Endothelial cell of umbilical vein (primary cell): ENCODE measurements at regions not wholly inside any gene's neighbourhood (a gene's known extent, or its start where the extent isn't known, plus 50 kb on each side); places are given as distances from the start of the nearest gene placed in this dataset.
"Not testable (repeated sequence)": the region's sequence is repeated elsewhere in the genome, so short reads cannot be mapped to it uniquely, and the experiment has no call there.

ENCODE experiments used
- BruUV-seq: library from RNA; stranded (reverse); fragments of 400-500 nt; replicated peaks from 2 replicates; lab custom pipeline; 2021; lab: Mats Ljungman, UMichigan
- CTCF ChIA-PET: fragments of 300-600, 350-600 bp; sonication (Branson Sonifier 250); formaldehyde crosslinking; loops from one replicate; lab custom pipeline; 2021; ENCODE audit warnings: antibody characterized with exemption, inconsistent platforms; lab: Charles Lee
- POLR2A ChIA-PET: fragments of 300-600, 350-600 bp; sonication (Branson Sonifier 250); formaldehyde crosslinking; loops from one replicate; lab custom pipeline; 2021; ENCODE audit warnings: antibody characterized with exemption, inconsistent platforms; lab: Charles Lee
- DNase-seq: peaks from one replicate; pipeline ENCODE4 v3.0.0-alpha.2; 2011; ENCODE audit warnings: low read depth, low spot score
- FAIRE-seq: peaks from 2 replicates; lab custom pipeline; 2011; peaks lifted over from hg19 to GRCh38; lab: Jason Lieb, UNC
- H2AFZ ChIP-seq: 2 replicates; pipeline ENCODE4 v1.6.0; 2012; ENCODE audit warnings: low read depth, low read length, control low read depth, inconsistent platforms
- H3K27ac ChIP-seq: 2 replicates; pipeline ENCODE4 v1.5.1; 2011; ENCODE audit warnings: low read depth, mild to moderate bottlenecking, control low read depth, low read length, moderate library complexity; ENCODE audit not compliant: insufficient read depth
- H3K27me3 ChIP-seq, 2 experiments: 2 replicates each; pipeline versions ENCODE4 v1.6.0 to v1.6.1; 2011; ENCODE audit warnings: low read length in 2 of 2, mixed read lengths in 1 of 2; ENCODE audit not compliant: control insufficient read depth in 2 of 2, insufficient read depth in 2 of 2
- H3K36me3 ChIP-seq, 2 experiments: 2 replicates in 1 of 2; 3 replicates in 1 of 2; pipeline ENCODE4 v1.5.1; 2011; ENCODE audit warnings: low read length in 2 of 2, mild to moderate bottlenecking in 1 of 2, moderate library complexity in 1 of 2; ENCODE audit not compliant: control insufficient read depth in 2 of 2, insufficient read depth in 2 of 2; ENCODE audit errors: extremely low read depth in 1 of 2
- H3K4me1 ChIP-seq: 3 replicates; pipeline ENCODE4 v1.5.1; 2011; ENCODE audit warnings: mild to moderate bottlenecking, low read length; ENCODE audit not compliant: control insufficient read depth, insufficient read depth; ENCODE audit errors: extremely low read depth
- H3K4me2 ChIP-seq: 2 replicates; pipeline ENCODE4 v1.6.1; 2011; ENCODE audit warnings: low read length, control low read depth, mixed read lengths; ENCODE audit not compliant: insufficient read depth
- H3K4me3 ChIP-seq, 3 experiments: fragments of 200-600 bp in 1 of 3; sonication (generic), shearing (Covaris generic) in 1 of 3; replicated peaks in 1 of 3; 2 replicates each; pipeline ENCODE4 v1.5.1; 2011 to 2016; ENCODE audit warnings: control low read depth in 3 of 3, low read length in 3 of 3, mild to moderate bottlenecking in 2 of 3, inconsistent platforms in 1 of 3, low read depth in 1 of 3, moderate library complexity in 1 of 3; ENCODE audit not compliant: insufficient read depth in 1 of 3
- H3K79me2 ChIP-seq: 2 replicates; pipeline ENCODE4 v1.6.0; 2012; ENCODE audit warnings: low read length, inconsistent platforms; ENCODE audit not compliant: control insufficient read depth, insufficient read depth
- H3K9ac ChIP-seq: replicated peaks from 2 replicates; pipeline ENCODE3; 2011; ENCODE audit warnings: low read length, control low read depth; ENCODE audit not compliant: insufficient read depth; ENCODE audit errors: extremely low read depth
- H3K9me1 ChIP-seq: replicated peaks from 3 replicates; pipeline ENCODE4 v1.6.0; 2011; ENCODE audit warnings: mild to moderate bottlenecking, low read length; ENCODE audit not compliant: control insufficient read depth, insufficient read depth; ENCODE audit errors: extremely low read depth
- H3K9me3 ChIP-seq: replicated peaks from 2 replicates; pipeline ENCODE4 v1.5.1; 2012; ENCODE audit warnings: low read length, inconsistent platforms; ENCODE audit not compliant: control insufficient read depth, insufficient read depth
- H4K20me1 ChIP-seq: replicated peaks from 2 replicates; pipeline ENCODE3; 2011; ENCODE audit warnings: mild to moderate bottlenecking, low read length; ENCODE audit not compliant: control insufficient read depth, insufficient read depth; ENCODE audit errors: extremely low read depth
- CTCF ChIP-seq, 2 donors: IDR thresholded peaks; 1 replicate in 1 of 2; 2 replicates in 1 of 2; pipeline ENCODE4 v1.5.1; 2011; ENCODE audit warnings: low read length in 2 of 2, mild to moderate bottlenecking in 2 of 2, moderate library complexity in 2 of 2, control low read depth in 1 of 2, inconsistent platforms in 1 of 2, low read depth in 1 of 2; ENCODE audit not compliant: insufficient read depth in 1 of 2; ENCODE audit errors: extremely low read depth in 1 of 2
- EZH2 ChIP-seq: IDR thresholded peaks from 2 replicates; pipeline ENCODE4 v1.6.1; 2012; ENCODE audit warnings: borderline replicate concordance, low read depth, mild to moderate bottlenecking, moderate library complexity, low read length, inconsistent platforms; ENCODE audit not compliant: severe bottlenecking
- FOS ChIP-seq: IDR thresholded peaks from 2 replicates; pipeline ENCODE4 v1.6.1; 2011; ENCODE audit warnings: mild to moderate bottlenecking, low read length, moderate library complexity, borderline replicate concordance; ENCODE audit not compliant: insufficient read depth
- GATA2 ChIP-seq: IDR thresholded peaks from 2 replicates; pipeline ENCODE4 v1.7.0; 2011; ENCODE audit warnings: low read depth, mild to moderate bottlenecking, moderate library complexity, mixed read lengths, low read length; ENCODE audit not compliant: insufficient read length, insufficient read depth
- MAX ChIP-seq: IDR thresholded peaks from 2 replicates; pipeline ENCODE4 v1.6.1; 2011; ENCODE audit not compliant: insufficient read depth, insufficient read length
- MYC ChIP-seq: IDR thresholded peaks from one replicate; pipeline ENCODE4 v1.6.1; 2011; ENCODE audit warnings: mild to moderate bottlenecking, low read depth, low read length
- POLR2A ChIP-seq: IDR thresholded peaks from 2 replicates; pipeline ENCODE4 v1.6.1; 2012; ENCODE audit warnings: low read depth, mild to moderate bottlenecking, control low read depth, low read length
- dilution Hi-C: fragments of 300-500 bp; cut with MboI; formaldehyde crosslinking; loops from one replicate; pipeline ENCODE4 v1.15.0; 2019; ENCODE audit warnings: low sequenced_read_pairs; ENCODE audit not compliant: extremely low pct_ligation_motif_present
- intact Hi-C: fragments of 100-400 bp; cut with micrococcal nuclease; formaldehyde crosslinking; loops from one replicate; pipeline ENCODE4 v1.10.0; 2022

- Histone ChIP-seq H3K27me3 (no peaks in the 10 kb centered on the region), H3K4me3 (no peak overlapping the region), H3K36me3 (no peaks in the 10 kb centered on the region), H3K4me2 (no peak overlapping the region), H3K9me3 (no peaks in the 10 kb centered on the region), H2AFZ (no peak overlapping the region), H3K9me1 (no peaks in the 10 kb centered on the region), H3K9ac (no peak overlapping the region), H3K79me2 (no peaks in the 10 kb centered on the region), H4K20me1 (no peaks in the 10 kb centered on the region), H3K27ac (no peak overlapping the region), H3K4me1 (no peaks in the 10 kb centered on the region)
- DNase-seq (no peak), FAIRE-seq (no peak)
- TF ChIP-seq EZH2 (no peak), GATA2 (no peak), CTCF (IDR thresholded peaks at IDR 0.05; ENCODE audit: extremely low read depth in 1 of 2, insufficient read depth in 1 of 2, low read depth in 1 of 2, low read length in 2 of 2) (no peak), POLR2A (no peak), MAX (no peak), FOS (no peak), MYC (no peak)
- intact Hi-C loops (no loop called here), dilution Hi-C loops (no loop called here)
- POLR2A ChIA-PET = no interaction called here
- CTCF ChIA-PET = no interaction called here
- no TSS peak for BruUV-seq
Measured at GRCh38 chr5:7261900-7262299, 134.0 kb upstream of the ADCY2 start.

- H3K79me2 ChIP-seq, POLR2A ChIA-PET, DNase-seq, dilution Hi-C loops, BruUV-seq, H2AFZ ChIP-seq, H3K27me3 ChIP-seq, H3K9ac ChIP-seq, H3K9me1 ChIP-seq, H3K4me3 ChIP-seq, FAIRE-seq, H3K4me1 ChIP-seq, H3K36me3 ChIP-seq, CTCF ChIA-PET, H3K4me2 ChIP-seq, H4K20me1 ChIP-seq, H3K27ac ChIP-seq, intact Hi-C loops, H3K9me3 ChIP-seq: not testable (repeated sequence)
Measured at GRCh38 chr5:7263398-7264015, 132.4 kb upstream of the ADCY2 start.

GRCh38 chr5:7265776-7266175 lies 130.2 kb upstream of the ADCY2 start:
- H3K9me1 ChIP-seq = not testable (repeated sequence)

More at GRCh38 chr5:7265776-7266175, 130.2 kb upstream of the ADCY2 start:
- H3K4me1 ChIP-seq, H2AFZ ChIP-seq, CTCF ChIA-PET, dilution Hi-C loops, H3K9ac ChIP-seq, FAIRE-seq, BruUV-seq, H3K4me3 ChIP-seq, H3K79me2 ChIP-seq, H4K20me1 ChIP-seq, H3K27ac ChIP-seq, intact Hi-C loops, DNase-seq, H3K4me2 ChIP-seq, H3K27me3 ChIP-seq, POLR2A ChIA-PET, H3K9me3 ChIP-seq, H3K36me3 ChIP-seq: not testable (repeated sequence)
